A673 (cell line): ENCODE measurements at regions not wholly inside any gene's neighbourhood (a gene's known extent, or its start where the extent isn't known, plus 50 kb on each side); places are given as distances from the start of the nearest gene placed in this dataset.

Experiments
- BruUV-seq: library from RNA; stranded (reverse); fragments of 400-500 nt; replicated peaks from 2 replicates; lab custom pipeline; 2021; lab: Mats Ljungman, UMichigan
- CTCF ChIA-PET: fragments of 300-600 bp; sonication (Branson Sonifier 250); formaldehyde crosslinking; loops from one replicate; lab custom pipeline; 2022; ENCODE audit warnings: antibody characterized with exemption; lab: Charles Lee
- POLR2A ChIA-PET: fragments of 300-600 bp; sonication (Branson Sonifier 250); formaldehyde crosslinking; loops from one replicate; lab custom pipeline; 2022; ENCODE audit warnings: antibody characterized with exemption; ENCODE audit not compliant: low non-redundant PET; lab: Charles Lee
- DNase-seq: peaks from one replicate; pipeline ENCODE4 v3.0.0-alpha.2; 2015; ENCODE audit warnings: low spot score
- H3K27ac ChIP-seq: fragments of 200-600 bp; sonication (generic); 2 replicates; pipeline ENCODE4 v1.5.1; 2016; ENCODE audit warnings: mixed run types, low read depth, mild to moderate bottlenecking, mixed read lengths, antibody characterized with exemption, low read length; ENCODE audit not compliant: poor library complexity, severe bottlenecking
- H3K27me3 ChIP-seq: fragments of 200-600 bp; sonication (generic); replicated peaks from 2 replicates; pipeline ENCODE4 v1.6.1; 2017; ENCODE audit warnings: mixed run types, low read depth, mild to moderate bottlenecking, mixed read lengths, antibody characterized with exemption, low read length; ENCODE audit not compliant: insufficient read depth, poor library complexity
- H3K36me3 ChIP-seq: fragments of 200-600 bp; sonication (generic); 2 replicates; pipeline ENCODE4 v1.6.1; 2016; ENCODE audit warnings: mixed run types, mild to moderate bottlenecking, mixed read lengths, antibody characterized with exemption, low read length; ENCODE audit not compliant: insufficient read depth, poor library complexity, severe bottlenecking
- H3K4me1 ChIP-seq: fragments of 200-600 bp; sonication (generic); 2 replicates; pipeline ENCODE4 v1.6.1; 2017; ENCODE audit warnings: mixed run types, mild to moderate bottlenecking, mixed read lengths, antibody characterized with exemption, low read length; ENCODE audit not compliant: insufficient read depth, poor library complexity, severe bottlenecking
- H3K4me3 ChIP-seq: fragments of 200-600 bp; sonication (generic); 2 replicates; pipeline ENCODE4 v1.5.1; 2016; ENCODE audit warnings: low read depth, mixed run types, mild to moderate bottlenecking, mixed read lengths, low read length; ENCODE audit not compliant: poor library complexity, severe bottlenecking
- H3K9me3 ChIP-seq: fragments of 200-600 bp; sonication (generic); 2 replicates; pipeline ENCODE4 v1.6.1; 2016; ENCODE audit warnings: mixed run types, low read depth, mild to moderate bottlenecking, mixed read lengths, antibody characterized with exemption, low read length; ENCODE audit not compliant: poor library complexity, severe bottlenecking
- CTCF ChIP-seq: fragments of 300-800, 200-600 bp; sonication (generic); conservative IDR thresholded peaks from 2 replicates; pipeline ENCODE4 v1.5.1; 2017; ENCODE audit warnings: low read depth, mild to moderate bottlenecking, antibody characterized with exemption, low read length, moderate library complexity, mixed read lengths
- EZH2 ChIP-seq: fragments of 200-600 bp; sonication (generic); IDR thresholded peaks from 2 replicates; pipeline ENCODE4 v1.6.1; 2017; ENCODE audit warnings: borderline replicate concordance, low read depth, mild to moderate bottlenecking, mixed read lengths, antibody characterized with exemption, low read length; ENCODE audit not compliant: poor library complexity, severe bottlenecking
- intact Hi-C: fragments of 100-400 bp; cut with micrococcal nuclease; formaldehyde crosslinking; loops from one replicate; pipeline ENCODE4 v1.10.0; 2022; ENCODE audit not compliant: unreplicated experiment

- POLR2A ChIA-PET: no interaction called here
- no peak for DNase-seq
- Histone ChIP-seq H3K4me1 (no peaks in the 10 kb centered on the region), H3K27ac (no peak overlapping the region), H3K4me3 (no peak overlapping the region), H3K9me3 (no peaks in the 10 kb centered on the region), H3K36me3 (no peaks in the 10 kb centered on the region), H3K27me3 (no peaks in the 10 kb centered on the region)
- no peak for TF ChIP-seq EZH2
- TF ChIP-seq CTCF: no peak
- intact Hi-C loops: no loop called here
- CTCF ChIA-PET: no interaction called here
- BruUV-seq: no TSS peak
These were observed 72.3 kb downstream of the LINC00237 start for GRCh38 chr20:21033817-21034216.

- H3K4me3 ChIP-seq: no peak overlapping the region
- no peaks in the 10 kb centered on the region for H3K36me3 ChIP-seq
- no peaks in the 10 kb centered on the region for H3K27me3 ChIP-seq
- ChIA-PET CTCF (no interaction called here), POLR2A (no interaction called here)
- no peak for DNase-seq
- TF ChIP-seq CTCF (no peak), EZH2 (no peak)
- no peak overlapping the region for H3K27ac ChIP-seq
- no peaks in the 10 kb centered on the region for H3K9me3 ChIP-seq
- BruUV-seq: no TSS peak
- H3K4me1 ChIP-seq: no peaks in the 10 kb centered on the region
- intact Hi-C loops: no loop called here
These were observed 74.5 kb downstream of the LINC00237 start for GRCh38 chr20:21031666-21032065.

GRCh38 chr20:21029341-21029740 lies 76.8 kb downstream of the LINC00237 start:
- Histone ChIP-seq H3K4me1 (no peaks in the 10 kb centered on the region), H3K9me3 (no peaks in the 10 kb centered on the region), H3K27ac (no peak overlapping the region), H3K27me3 (no peaks in the 10 kb centered on the region), H3K36me3 (no peaks in the 10 kb centered on the region), H3K4me3 (no peak overlapping the region)
- TF ChIP-seq EZH2 (no peak), CTCF (no peak)
- BruUV-seq: no TSS peak
- POLR2A ChIA-PET: no interaction called here
- no peak for DNase-seq
- CTCF ChIA-PET: no interaction called here
- intact Hi-C loops: no loop called here

GRCh38 chr20:21028921-21029320 lies 77.2 kb downstream of the LINC00237 start:
- Histone ChIP-seq H3K27ac (no peak overlapping the region), H3K27me3 (no peaks in the 10 kb centered on the region), H3K9me3 (no peaks in the 10 kb centered on the region), H3K4me1 (no peaks in the 10 kb centered on the region), H3K4me3 (no peak overlapping the region), H3K36me3 (no peaks in the 10 kb centered on the region)
- BruUV-seq: no TSS peak
- intact Hi-C loops: no loop called here
- DNase-seq: no peak
- TF ChIP-seq EZH2 (no peak), CTCF (no peak)
- ChIA-PET CTCF (no interaction called here), POLR2A (no interaction called here)
